GM19463 (cell line): ENCODE measurements at regions not wholly inside any gene's neighbourhood (a gene's known extent, or its start where the extent isn't known, plus 50 kb on each side); places are given as distances from the start of the nearest gene placed in this dataset.

Source experiments
- ATAC-seq: cut with Tn5 transposase; IDR thresholded peaks from one replicate; pipeline ENCODE4 v1.9.1; 2021; ENCODE audit warnings: mild to moderate bottlenecking, moderate library complexity; ENCODE audit not compliant: unreplicated experiment

DNA sequence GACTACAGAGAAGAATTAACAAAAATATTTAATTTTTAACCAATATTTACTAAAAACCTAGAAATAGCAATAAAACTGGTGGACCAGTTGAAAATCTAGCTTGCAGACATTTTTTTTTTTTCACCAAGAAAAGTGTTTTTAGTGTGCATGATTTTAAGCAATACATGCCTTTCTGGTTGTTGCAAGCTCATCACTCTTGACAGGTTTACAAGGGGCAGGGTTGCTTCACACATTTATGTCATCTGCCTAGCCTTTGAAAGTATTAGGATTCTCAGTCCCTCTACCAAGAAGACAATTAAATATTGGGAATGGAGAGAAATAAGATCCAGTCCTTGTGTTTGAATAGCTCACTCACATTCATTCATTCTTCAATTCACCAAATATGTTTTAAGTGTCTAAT is 53.8 kb upstream of the LYPLAL1 start:
- no peak for ATAC-seq

GRCh38 chr1:219120624-219121544 is 52.8 kb upstream of the LYPLAL1 start:
- no peak for ATAC-seq

- no peak for ATAC-seq
Measured at GRCh38 chr1:219121679-219122078, 52.0 kb upstream of the LYPLAL1 start.

DNA sequence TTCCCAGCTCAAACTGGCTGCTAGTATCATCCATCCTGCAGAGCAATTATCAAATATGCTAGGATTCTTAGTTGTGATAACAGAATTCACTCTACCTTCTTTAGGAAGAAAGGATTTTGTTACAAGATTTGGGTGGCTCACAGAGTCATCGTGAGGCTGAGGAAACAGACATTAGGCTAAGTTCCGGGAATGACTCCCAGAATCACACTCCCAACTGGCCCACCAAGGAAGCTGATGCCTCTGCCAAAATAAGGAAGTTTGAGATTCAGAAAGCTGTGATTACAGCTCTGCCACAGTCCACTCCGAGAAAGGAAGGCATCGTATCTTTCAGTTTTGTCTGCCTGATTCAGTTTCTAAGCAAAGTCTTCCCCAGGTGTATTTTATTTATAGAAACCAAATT is 50.6 kb upstream of the LYPLAL1 start:
- no peak for ATAC-seq
